ENCODE measurements at regions not wholly inside any gene's neighbourhood (a gene's known extent, or its start where the extent isn't known, plus 50 kb on each side); places are given as distances from the start of the nearest gene placed in this dataset.
"Not testable (repeated sequence)": the region's sequence is repeated elsewhere in the genome, so short reads cannot be mapped to it uniquely, and the experiment has no call there.

- no peak for DNase-seq
Measured at GRCh38 chr10:106044503-106044902, 1120.0 kb downstream of the SORCS1 start.

GRCh38 chr10:106043863-106044262, 1120.6 kb downstream of the SORCS1 start:
- DNase-seq = peak; percentile 61

DNA sequence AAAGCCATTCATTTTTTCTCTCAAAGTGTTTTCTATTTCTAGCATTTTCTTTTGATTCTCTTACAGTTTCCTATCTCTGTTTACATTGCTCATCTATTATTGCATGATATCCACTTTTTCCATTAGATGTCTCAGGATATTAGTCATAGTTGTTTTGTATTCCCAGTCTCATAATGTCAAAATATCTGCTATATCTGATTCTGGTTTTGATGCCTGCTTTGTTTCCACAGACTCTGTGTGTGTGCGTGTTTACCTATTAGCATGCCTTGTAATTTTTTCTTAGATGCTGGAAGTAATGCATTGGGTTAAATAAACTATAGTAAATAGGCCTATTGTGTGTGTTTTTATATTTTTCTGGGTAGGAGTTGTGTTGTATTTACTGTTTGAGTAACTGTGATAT, 1126.3 kb downstream of the SORCS1 start:
- DNase-seq = peak; percentile 11

- no peak for DNase-seq
Measured at GRCh38 chr10:106033065-106033464, 1131.4 kb downstream of the SORCS1 start.

DNA sequence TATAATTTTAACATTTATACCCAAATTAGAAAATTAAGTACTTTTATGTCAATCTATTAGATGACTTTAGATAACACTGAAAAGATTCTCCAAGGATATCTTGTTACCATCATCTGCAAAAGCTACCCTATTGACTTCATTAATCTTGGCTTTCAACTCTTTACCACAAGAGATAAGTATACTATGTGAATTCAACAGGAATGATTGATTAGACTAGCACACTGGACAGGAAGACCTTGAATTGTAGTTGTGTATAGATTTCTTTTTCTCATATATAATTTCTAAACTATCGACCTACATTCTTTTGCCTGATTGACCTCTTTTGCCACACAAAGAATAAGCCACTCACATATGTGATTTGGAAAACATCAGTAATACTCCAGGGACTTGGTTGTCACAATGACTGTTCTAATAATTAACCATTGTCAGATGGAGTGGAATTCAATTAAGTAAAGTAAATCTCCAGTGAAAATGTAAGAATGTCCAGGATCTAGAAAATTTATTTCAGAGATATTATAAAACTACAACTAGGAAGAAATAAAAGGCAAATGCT, 1132.0 kb downstream of the SORCS1 start:
- DNase-seq = no peak

GRCh38 chr10:106027240-106027639, 1137.3 kb downstream of the SORCS1 start:
- no peak for DNase-seq

DNA sequence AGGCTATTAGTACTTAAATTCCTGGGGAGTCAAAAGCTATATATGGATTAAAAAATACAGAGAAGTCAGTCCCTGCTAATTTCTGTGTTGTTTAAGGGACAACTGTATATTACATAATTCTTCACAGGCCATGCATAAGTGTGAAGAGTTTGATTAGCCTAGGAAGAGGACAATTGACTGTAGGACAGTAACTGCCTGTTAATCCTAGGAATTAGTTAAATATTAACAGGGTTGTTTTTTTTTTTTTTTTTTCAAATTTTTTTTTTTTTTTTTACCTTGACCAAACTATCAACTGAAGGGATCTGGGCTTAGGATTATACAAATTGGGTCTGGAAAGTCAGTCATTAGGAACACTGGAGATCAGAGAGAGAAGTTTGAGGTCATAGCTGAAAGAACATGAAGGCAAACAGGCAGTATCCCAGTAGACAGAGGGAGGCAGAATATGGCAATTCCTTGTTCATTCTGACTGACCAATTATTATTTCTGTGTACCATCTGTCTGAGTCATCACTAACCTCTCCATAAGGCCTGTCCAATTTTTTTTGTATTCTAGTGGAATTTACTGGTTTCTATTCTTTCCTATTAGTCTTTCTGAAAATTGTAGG, 1139.2 kb downstream of the SORCS1 start:
- DNase-seq = peak; percentile 1

- no peak for DNase-seq
Measured at GRCh38 chr10:106023329-106023728, 1141.2 kb downstream of the SORCS1 start.

GRCh38 chr10:106019559-106019958, 1144.9 kb downstream of the SORCS1 start:
- not testable (repeated sequence) for DNase-seq

DNA sequence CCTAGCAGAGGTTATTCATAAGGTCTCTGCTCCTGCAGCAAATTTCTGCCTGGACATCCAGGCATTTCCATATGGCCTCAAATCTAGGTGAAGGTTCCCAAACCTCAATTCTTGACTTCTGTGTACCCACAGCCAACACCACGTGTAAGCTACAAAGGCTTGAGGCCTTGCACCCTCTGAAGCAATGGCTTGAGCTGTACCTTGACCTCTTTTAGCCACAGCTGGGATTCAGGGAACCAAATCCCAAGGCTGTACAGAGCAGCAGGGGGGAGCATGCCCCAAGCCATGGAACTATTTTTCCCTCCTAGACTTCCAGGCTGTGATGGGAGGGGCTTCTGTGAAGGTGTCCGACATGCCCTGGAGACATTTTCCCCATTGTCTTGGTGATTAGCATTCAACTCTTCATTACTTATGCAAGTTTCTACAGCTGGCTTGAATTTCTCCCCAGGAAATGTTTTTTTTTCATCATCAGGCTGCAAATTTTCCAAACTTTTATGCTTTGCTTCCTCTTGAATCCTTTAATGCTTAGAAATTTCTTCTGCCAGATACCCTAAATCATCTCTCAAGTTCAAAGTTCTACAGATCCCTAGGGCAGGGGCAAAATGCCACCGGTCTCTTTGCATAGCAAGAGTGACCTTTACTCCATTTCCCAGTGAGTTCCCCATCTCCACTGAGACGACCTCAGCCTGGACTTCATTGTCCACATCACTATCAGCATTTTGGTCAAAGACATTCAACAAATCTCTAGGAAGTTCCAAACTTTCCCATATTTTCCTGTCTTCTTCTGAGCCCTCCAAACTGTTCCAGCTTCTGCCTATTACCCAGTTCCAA, 1148.9 kb downstream of the SORCS1 start:
- not testable (repeated sequence) for DNase-seq

GRCh38 chr10:106011250-106011649, 1153.3 kb downstream of the SORCS1 start:
- no peak for DNase-seq

DNA sequence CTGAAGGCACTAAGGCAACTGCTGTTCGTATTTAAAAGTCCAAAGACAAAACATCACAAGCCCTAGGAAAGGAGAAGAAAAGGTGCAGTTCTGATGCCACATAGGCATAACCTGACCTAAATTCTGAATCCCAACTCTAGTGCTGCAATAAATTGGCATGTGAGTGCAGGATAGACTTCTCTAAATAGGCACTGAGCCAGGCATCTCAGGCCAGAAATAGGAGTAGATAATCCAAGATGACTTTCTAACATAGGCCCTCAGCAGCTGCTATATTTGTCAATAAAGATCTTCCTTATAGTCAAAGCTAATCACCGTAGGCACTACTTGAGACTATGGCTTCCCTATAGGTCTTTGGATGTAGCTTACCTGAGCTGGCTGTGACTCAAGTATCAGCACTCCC, 1163.8 kb downstream of the SORCS1 start:
- no peak for DNase-seq

- DNase-seq = no peak
Measured at GRCh38 chr10:105993609-105994008, 1170.9 kb downstream of the SORCS1 start.

DNA sequence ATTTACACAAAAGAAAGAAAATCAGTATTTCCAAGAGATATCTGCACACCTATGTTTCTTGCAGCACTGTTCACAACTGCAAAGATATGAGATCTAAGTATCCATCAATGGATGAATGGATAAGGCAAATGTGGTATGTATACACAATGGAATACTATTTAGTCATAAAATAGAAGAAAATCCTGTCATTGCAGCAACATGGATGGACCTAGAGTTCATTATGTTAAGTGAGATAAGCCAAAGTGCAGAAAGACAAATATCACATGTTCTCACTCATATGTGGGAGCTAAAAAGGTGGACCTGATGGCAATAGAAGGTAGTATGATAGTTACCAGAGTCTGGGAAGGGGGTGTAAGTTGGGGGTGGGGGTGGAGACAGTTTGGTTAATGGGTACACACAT, 1171.6 kb downstream of the SORCS1 start:
- no peak for DNase-seq

DNA sequence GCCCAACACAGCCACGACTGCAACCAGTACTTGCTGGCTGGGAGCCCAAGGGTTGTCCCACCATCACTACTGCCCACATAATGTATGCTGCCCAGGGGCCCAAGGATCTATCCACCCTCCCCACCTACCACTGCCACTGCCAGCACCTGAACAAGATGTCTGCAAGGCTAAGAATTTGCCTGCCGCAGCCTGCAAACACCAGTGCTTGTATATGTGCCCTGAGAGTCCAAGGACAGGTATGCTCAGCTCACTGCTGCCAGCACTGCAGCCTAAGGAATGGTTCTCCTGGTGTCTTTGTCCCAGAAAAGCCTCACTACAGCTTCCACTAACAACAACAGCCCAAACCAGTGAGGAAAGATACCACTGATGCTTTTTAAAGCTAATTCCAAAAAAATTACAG, 1174.0 kb downstream of the SORCS1 start:
- DNase-seq = no peak

- DNase-seq = no peak
Measured at GRCh38 chr10:105989995-105990394, 1174.5 kb downstream of the SORCS1 start.

DNA sequence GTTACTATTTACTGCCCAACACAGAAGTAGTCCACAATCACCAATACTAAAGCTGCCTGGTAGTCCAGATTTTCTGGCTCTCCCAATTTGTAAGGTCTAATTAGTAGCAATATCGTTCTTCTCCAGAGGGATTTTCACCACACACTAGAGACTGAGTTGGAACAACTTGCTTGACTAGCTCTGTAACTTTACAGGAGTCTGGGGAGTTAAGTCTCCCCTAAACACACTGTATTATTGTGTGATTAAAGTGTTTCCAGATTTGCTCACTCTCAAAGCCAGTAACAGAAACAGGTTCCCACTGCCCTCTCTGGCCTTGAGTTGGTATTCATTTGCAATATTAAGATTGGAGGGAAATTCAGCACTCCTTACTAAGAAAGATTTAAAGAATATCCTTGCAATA, 1175.7 kb downstream of the SORCS1 start:
- DNase-seq = no peak

GRCh38 chr10:105986912-105987635, 1177.4 kb downstream of the SORCS1 start:
- no peak for DNase-seq

- DNase-seq = no peak
Measured at GRCh38 chr10:105986486-105986885, 1178.0 kb downstream of the SORCS1 start.

DNA sequence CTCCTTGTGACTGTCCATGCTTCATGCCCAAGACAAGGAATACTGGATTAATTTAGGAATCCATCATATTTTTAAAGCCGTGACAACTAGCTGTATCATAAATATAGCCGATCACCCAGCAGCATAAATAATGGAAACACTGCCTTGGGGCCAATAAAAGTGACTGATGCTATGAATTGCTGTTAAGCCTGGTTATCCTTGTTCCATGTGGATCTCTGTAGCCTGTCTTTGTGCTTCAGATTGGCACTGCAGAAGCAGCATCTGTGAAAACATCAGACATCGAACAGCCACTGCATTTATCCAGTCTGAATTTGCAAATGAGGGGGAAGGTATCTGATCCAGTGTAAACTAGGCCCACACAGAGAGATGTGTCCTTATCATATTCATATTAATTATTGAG, 1181.8 kb downstream of the SORCS1 start:
- DNase-seq = no peak

GRCh38 chr10:105981679-105982078, 1182.8 kb downstream of the SORCS1 start:
- no peak for DNase-seq

GRCh38 chr10:105974803-105975456, 1189.6 kb downstream of the SORCS1 start:
- peak; percentile 47 for DNase-seq

- DNase-seq = no peak
Measured at GRCh38 chr10:105973902-105974301, 1190.6 kb downstream of the SORCS1 start.

Data from fibroblast of skin of back (primary cell).